Liver (tissue), 8 donors: ENCODE measurements at regions not wholly inside any gene's neighbourhood (a gene's known extent, or its start where the extent isn't known, plus 50 kb on each side); places are given as distances from the start of the nearest gene placed in this dataset.

Experiments
- DNase-seq: peaks from one replicate; pipeline ENCODE4 v3.0.0-alpha.2; 2017; ENCODE audit warnings: low spot score
- H3K27ac ChIP-seq, 2 donors: one replicate each; pipeline ENCODE4 v1.7.0; 2013; ENCODE audit warnings: inconsistent platforms in 2 of 2, low read length in 2 of 2, control low read depth in 1 of 2, low read depth in 1 of 2, mild to moderate bottlenecking in 1 of 2
- H3K27me3 ChIP-seq, 4 donors: one replicate each; pipeline versions ENCODE4 v1.6.1 to v1.7.0; 2013; ENCODE audit warnings: low read length in 3 of 4, inconsistent platforms in 1 of 4, mild to moderate bottlenecking in 1 of 4, moderate library complexity in 1 of 4; ENCODE audit not compliant: control insufficient read depth in 4 of 4, insufficient read depth in 4 of 4
- H3K36me3 ChIP-seq, 4 donors: one replicate each; pipeline versions ENCODE4 v1.6.1 to v1.7.0; 2013; ENCODE audit warnings: low read length in 3 of 4, mild to moderate bottlenecking in 3 of 4, low read depth in 1 of 4, moderate library complexity in 1 of 4; ENCODE audit not compliant: control insufficient read depth in 4 of 4, insufficient read depth in 3 of 4
- H3K4me1 ChIP-seq, 4 donors: one replicate each; pipeline versions ENCODE4 v1.6.1 to v1.7.0; 2013; ENCODE audit warnings: low read length in 3 of 4, mild to moderate bottlenecking in 3 of 4, moderate library complexity in 1 of 4; ENCODE audit not compliant: control insufficient read depth in 4 of 4, insufficient read depth in 4 of 4
- H3K4me3 ChIP-seq, 3 donors: one replicate each; pipeline versions ENCODE4 v1.6.1 to v1.7.0; 2013; ENCODE audit warnings: low read length in 3 of 3, control low read depth in 1 of 3, low read depth in 1 of 3, mild to moderate bottlenecking in 1 of 3
- H3K9ac ChIP-seq, 2 donors: one replicate each; pipeline ENCODE4 v1.7.0; 2013; ENCODE audit warnings: low read length in 2 of 2, mild to moderate bottlenecking in 2 of 2, moderate library complexity in 2 of 2, control low read depth in 1 of 2, low read depth in 1 of 2
- H3K9me3 ChIP-seq, 4 donors: one replicate each; pipeline versions ENCODE4 v1.6.1 to v1.7.0; 2013; ENCODE audit warnings: low read length in 3 of 4; ENCODE audit not compliant: control insufficient read depth in 4 of 4
- EGR1 ChIP-seq, 2 donors: IDR thresholded peaks; 2 replicates each; pipeline ENCODE4 v1.6.1; 2016 to 2018; ENCODE audit warnings: antibody characterized with exemption in 2 of 2, low read depth in 2 of 2
- FOXA1 ChIP-seq: IDR thresholded peaks from 2 replicates; pipeline ENCODE4 v1.6.1; 2016; ENCODE audit warnings: antibody characterized with exemption
- FOXA2 ChIP-seq: IDR thresholded peaks from 2 replicates; pipeline ENCODE4 v1.6.1; 2016; ENCODE audit warnings: antibody characterized with exemption
- GABPA ChIP-seq, 2 donors: IDR thresholded peaks in 1 of 2; conservative IDR thresholded peaks in 1 of 2; 2 replicates each; pipeline ENCODE4 v1.6.1; 2016; ENCODE audit warnings: antibody characterized with exemption in 2 of 2, mild to moderate bottlenecking in 1 of 2, moderate library complexity in 1 of 2
- HNF4G ChIP-seq: IDR thresholded peaks from 2 replicates; pipeline ENCODE4 v1.6.1; 2016; ENCODE audit warnings: antibody characterized with exemption
- JUND ChIP-seq, 2 donors: IDR thresholded peaks; 2 replicates each; pipeline ENCODE4 v1.6.1; 2016; ENCODE audit warnings: antibody characterized with exemption in 2 of 2
- NR2F2 ChIP-seq: IDR thresholded peaks from 2 replicates; pipeline ENCODE4 v1.6.1; 2016; ENCODE audit warnings: antibody characterized with exemption
- RAD21 ChIP-seq, 2 donors: IDR thresholded peaks; 2 replicates each; pipeline ENCODE4 v1.6.1; 2016; ENCODE audit warnings: antibody characterized with exemption in 2 of 2, mild to moderate bottlenecking in 2 of 2
- RXRA ChIP-seq, 2 donors: IDR thresholded peaks; 2 replicates each; pipeline ENCODE4 v1.6.1; 2017 to 2018; ENCODE audit warnings: antibody characterized with exemption in 2 of 2, mild to moderate bottlenecking in 1 of 2
- SP1 ChIP-seq: IDR thresholded peaks from 2 replicates; pipeline ENCODE4 v1.6.1; 2018; ENCODE audit warnings: antibody characterized with exemption, mild to moderate bottlenecking
- YY1 ChIP-seq: IDR thresholded peaks from 2 replicates; pipeline ENCODE4 v1.6.1; 2016; ENCODE audit warnings: antibody characterized with exemption, mild to moderate bottlenecking
- ZBTB33 ChIP-seq: IDR thresholded peaks from 2 replicates; pipeline ENCODE4 v1.6.1; 2016; ENCODE audit warnings: antibody characterized with exemption
- WGBS: extraction: QIAGEN DNeasy Blood & Tissue Kit; methylation state at CpG from one replicate; pipeline ENCODE4 v1.1.7; 2013; 5-methylcytosine and 5-hydroxymethylcytosine counted together
- TF ChIP-seq, protein P1 (sequence below): IDR thresholded peaks from 2 replicates; pipeline ENCODE4 v1.6.1; 2016; ENCODE audit warnings: antibody characterized with exemption, mild to moderate bottlenecking
- TF ChIP-seq, protein P2 (sequence below): IDR thresholded peaks from 2 replicates; pipeline ENCODE4 v1.6.1; 2016; ENCODE audit warnings: antibody characterized with exemption
- TF ChIP-seq, protein P3 (sequence below): fragments of 150-350 bp; IDR thresholded peaks from 2 replicates; pipeline ENCODE4 v1.5.1; 2017; ENCODE audit warnings: improper control_type of control experiment, low read depth, low read length; ENCODE audit not compliant: missing input control
- donor health status: healthy.
- donor health status: healthy.
- donor health status: healthy.
- donor health status: healthy.
- donor health status: healthy.

GRCh38 chr1:82621076-82621475, 820.3 kb downstream of the ADGRL2 start:
- Histone ChIP-seq H3K9me3 (no peaks in the 10 kb centered on the region), H3K27me3 (no peaks in the 10 kb centered on the region), H3K4me3 (no peak overlapping the region), H3K9ac (no peak overlapping the region), H3K4me1 (no peaks in the 10 kb centered on the region), H3K36me3 (no peaks in the 10 kb centered on the region), H3K27ac (no peak overlapping the region)
- TF ChIP-seq GABPA (IDR thresholded peaks at IDR 0.05 in 1 of 2, conservative IDR thresholded peaks at IDR 0.05 in 1 of 2) (no peak), FOXA1 (no peak), YY1 (no peak), FOXA2 (no peak), HNF4G (no peak), RAD21 (IDR thresholded peaks at IDR 0.05) (no peak), ZBTB33 (no peak), SP1 (no peak), NR2F2 (no peak), JUND (IDR thresholded peaks at IDR 0.05) (no peak)
- TF ChIP-seq, protein P1, sequence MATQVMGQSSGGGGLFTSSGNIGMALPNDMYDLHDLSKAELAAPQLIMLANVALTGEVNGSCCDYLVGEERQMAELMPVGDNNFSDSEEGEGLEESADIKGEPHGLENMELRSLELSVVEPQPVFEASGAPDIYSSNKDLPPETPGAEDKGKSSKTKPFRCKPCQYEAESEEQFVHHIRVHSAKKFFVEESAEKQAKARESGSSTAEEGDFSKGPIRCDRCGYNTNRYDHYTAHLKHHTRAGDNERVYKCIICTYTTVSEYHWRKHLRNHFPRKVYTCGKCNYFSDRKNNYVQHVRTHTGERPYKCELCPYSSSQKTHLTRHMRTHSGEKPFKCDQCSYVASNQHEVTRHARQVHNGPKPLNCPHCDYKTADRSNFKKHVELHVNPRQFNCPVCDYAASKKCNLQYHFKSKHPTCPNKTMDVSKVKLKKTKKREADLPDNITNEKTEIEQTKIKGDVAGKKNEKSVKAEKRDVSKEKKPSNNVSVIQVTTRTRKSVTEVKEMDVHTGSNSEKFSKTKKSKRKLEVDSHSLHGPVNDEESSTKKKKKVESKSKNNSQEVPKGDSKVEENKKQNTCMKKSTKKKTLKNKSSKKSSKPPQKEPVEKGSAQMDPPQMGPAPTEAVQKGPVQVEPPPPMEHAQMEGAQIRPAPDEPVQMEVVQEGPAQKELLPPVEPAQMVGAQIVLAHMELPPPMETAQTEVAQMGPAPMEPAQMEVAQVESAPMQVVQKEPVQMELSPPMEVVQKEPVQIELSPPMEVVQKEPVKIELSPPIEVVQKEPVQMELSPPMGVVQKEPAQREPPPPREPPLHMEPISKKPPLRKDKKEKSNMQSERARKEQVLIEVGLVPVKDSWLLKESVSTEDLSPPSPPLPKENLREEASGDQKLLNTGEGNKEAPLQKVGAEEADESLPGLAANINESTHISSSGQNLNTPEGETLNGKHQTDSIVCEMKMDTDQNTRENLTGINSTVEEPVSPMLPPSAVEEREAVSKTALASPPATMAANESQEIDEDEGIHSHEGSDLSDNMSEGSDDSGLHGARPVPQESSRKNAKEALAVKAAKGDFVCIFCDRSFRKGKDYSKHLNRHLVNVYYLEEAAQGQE = no peak
- TF ChIP-seq, protein P2, sequence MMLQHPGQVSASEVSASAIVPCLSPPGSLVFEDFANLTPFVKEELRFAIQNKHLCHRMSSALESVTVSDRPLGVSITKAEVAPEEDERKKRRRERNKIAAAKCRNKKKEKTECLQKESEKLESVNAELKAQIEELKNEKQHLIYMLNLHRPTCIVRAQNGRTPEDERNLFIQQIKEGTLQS = no peak
- TF ChIP-seq, protein P3, sequence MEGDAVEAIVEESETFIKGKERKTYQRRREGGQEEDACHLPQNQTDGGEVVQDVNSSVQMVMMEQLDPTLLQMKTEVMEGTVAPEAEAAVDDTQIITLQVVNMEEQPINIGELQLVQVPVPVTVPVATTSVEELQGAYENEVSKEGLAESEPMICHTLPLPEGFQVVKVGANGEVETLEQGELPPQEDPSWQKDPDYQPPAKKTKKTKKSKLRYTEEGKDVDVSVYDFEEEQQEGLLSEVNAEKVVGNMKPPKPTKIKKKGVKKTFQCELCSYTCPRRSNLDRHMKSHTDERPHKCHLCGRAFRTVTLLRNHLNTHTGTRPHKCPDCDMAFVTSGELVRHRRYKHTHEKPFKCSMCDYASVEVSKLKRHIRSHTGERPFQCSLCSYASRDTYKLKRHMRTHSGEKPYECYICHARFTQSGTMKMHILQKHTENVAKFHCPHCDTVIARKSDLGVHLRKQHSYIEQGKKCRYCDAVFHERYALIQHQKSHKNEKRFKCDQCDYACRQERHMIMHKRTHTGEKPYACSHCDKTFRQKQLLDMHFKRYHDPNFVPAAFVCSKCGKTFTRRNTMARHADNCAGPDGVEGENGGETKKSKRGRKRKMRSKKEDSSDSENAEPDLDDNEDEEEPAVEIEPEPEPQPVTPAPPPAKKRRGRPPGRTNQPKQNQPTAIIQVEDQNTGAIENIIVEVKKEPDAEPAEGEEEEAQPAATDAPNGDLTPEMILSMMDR = no peak
- 87% methylated on average over 5 of the region's 5 CpGs for WGBS
- DNase-seq = no peak

DNA sequence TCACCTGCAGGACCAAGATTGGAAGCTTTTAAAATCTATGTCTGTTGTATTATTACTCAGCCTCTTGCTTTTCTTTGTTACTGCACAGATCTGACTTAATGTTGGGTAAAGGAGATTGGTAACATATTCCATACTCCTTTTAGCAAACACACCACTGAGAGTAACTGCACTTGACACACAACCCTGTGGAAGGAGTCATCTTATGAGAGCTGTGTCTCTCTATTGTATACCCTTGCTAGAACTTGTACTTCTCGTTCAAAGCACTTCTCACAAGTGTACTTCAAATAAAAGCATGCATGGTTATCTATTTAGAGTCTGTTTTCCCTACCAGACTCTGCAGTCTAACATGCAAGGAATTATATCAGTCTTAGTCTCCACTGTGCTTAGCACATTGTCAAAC, 813.4 kb downstream of the ADGRL2 start:
- Histone ChIP-seq H3K9ac (no peak overlapping the region), H3K27ac (no peak overlapping the region), H3K36me3 (no peaks in the 10 kb centered on the region), H3K4me3 (no peak overlapping the region), H3K4me1 (no peaks in the 10 kb centered on the region), H3K27me3 (no peaks in the 10 kb centered on the region), H3K9me3 (no peaks in the 10 kb centered on the region)
- no peak for TF ChIP-seq HNF4G
- no peak for TF ChIP-seq EGR1 (IDR thresholded peaks at IDR 0.05; ENCODE audit: low read depth in 2 of 2)
- TF ChIP-seq RXRA (IDR thresholded peaks at IDR 0.05) = no peak
- TF ChIP-seq SP1 = no peak
- no peak for TF ChIP-seq YY1
- no peak for TF ChIP-seq GABPA (IDR thresholded peaks at IDR 0.05 in 1 of 2, conservative IDR thresholded peaks at IDR 0.05 in 1 of 2)
- no peak for TF ChIP-seq ZBTB33
- no peak for TF ChIP-seq RAD21 (IDR thresholded peaks at IDR 0.05)
- TF ChIP-seq, protein P2 = no peak
- WGBS = 69% methylated on average over 1 of the region's 1 CpG
- no peak for DNase-seq
